HG02970 (cell line): ENCODE measurements at regions not wholly inside any gene's neighbourhood (a gene's known extent, or its start where the extent isn't known, plus 50 kb on each side); places are given as distances from the start of the nearest gene placed in this dataset.

Experiments used
- ATAC-seq: cut with Tn5 transposase; IDR thresholded peaks from one replicate; pipeline ENCODE4 v1.9.1; 2021; ENCODE audit warnings: mild to moderate bottlenecking, moderate library complexity, moderate number of reproducible peaks; ENCODE audit not compliant: unreplicated experiment, low FRiP score

DNA sequence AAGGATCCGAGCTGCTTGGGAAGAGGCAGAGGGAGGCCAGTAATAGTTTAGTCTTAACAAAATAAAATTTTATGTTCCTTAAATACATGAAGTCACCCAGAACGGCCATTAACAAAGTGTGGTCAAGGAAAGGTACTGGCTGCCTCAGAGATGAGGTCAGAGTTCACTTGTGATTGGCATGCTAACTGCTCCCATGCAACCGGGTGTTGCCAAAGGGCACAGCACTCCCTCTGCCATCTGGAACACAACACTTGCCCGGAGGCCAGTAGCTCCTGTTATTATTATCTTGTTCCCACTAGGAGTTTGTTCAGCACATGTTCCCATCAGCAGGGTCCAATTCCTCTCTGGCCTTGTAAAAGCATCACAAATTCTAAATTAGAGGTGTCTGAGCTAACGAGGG is 207.0 kb downstream of the CYP26B1 start:
- no peak for ATAC-seq

DNA sequence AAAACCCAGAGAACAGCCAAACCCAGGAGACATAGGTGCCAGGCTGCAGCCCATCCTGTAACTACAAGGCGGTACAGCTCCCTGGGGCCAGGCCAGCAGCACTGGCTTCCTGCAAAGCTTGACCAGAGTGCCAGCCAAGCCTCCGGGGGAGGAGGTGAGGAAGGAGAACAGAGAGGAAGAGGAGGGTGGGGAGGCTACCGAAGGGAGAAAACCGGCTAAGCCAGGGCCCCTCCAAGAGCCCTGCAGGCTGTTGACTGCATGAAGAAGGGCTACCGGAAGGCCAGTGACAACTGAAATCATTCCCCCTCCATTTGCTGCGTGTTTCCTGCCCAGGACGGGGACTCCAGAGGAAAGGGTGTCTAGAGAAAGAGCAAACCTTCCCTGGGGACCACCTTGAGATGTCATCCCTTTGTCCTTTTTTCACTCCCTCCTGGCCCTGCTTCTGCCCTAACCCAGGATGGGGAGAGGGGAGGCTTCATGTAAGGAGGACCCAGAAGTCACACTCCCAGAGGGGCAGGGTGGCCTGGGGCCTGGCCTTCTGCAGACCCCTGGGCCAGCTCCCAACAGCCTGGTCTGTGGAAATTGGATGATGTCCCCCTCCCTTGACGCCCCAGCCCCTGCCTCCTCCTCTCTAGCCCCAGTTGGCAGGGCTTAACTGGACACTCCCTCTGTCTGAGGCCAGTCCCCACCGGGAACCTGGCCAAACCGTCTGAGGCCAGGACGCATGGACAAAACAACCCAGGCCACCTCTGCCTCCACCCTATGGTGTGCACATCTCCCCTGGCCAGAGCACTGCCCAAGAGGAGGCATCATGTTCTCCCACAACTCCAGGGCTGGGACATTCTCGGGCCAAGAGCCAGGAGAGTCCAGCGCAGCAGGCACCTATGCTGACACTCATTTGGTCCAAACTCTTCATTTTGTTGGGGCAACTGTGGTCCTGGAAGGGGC is 207.8 kb downstream of the CYP26B1 start:
- ATAC-seq = no peak

DNA sequence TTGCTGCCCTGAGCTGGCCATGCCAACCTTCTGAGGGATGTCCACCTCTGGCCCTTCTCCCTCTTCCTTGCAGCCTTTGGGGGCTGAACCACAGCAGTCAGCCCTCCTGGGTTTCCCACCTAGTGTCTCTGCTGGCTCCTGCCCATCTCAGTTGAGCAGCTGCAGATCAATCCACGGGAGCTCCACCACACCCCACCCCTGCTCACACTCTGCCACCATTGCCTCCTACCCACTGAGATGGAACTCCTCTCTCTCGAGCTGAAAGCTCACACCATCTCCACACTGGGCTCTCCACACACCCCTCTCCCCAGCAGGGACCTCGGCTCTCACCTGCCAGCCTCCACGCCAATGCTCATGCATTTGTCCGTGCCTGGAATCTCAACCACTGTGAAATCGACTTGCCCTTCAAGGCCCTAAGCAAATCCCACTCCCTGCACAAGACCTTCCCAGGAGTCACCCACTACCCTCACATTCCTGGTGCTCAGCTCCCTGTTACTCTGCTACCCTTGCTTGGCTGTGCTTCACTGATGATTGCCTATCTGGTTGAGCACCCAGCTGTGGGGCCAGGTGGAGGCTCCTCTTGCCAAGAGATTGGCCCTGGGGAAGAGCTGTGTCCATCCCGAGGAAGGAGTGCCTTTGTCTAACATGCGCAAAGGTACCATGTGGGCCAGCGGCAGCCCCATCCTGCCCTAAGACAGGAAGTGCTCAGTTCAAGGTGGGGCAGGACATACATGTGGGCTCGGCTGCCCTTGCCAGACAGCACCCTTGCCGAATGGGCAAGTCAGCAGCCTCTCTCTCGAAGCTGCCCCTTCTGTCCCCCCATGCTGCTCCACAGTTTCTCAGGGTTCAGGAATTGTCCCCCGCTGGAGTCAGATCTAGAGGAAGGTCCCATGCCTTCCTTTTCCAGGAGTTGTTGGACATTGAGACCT is 208.7 kb downstream of the CYP26B1 start:
- no peak for ATAC-seq

DNA sequence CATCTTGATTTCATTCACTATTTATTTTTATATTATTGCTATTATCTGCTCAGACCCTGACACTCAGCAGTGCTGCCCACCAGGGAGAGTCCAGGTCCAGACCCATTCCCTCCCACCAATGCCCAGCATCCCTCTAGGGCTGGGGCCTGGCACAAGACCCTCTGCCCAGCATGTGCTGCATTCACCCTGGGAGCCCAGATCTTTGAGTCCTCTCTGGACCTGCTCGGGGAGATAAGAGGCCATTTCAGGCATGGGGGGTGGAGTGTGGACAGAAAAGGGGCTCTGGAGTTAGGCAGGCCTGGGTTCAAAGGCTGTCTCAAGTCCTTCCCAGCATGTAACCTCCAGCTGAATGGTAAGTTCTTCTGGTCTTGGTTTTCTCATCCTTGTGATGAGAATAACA is 209.6 kb downstream of the CYP26B1 start:
- ATAC-seq = no peak

DNA sequence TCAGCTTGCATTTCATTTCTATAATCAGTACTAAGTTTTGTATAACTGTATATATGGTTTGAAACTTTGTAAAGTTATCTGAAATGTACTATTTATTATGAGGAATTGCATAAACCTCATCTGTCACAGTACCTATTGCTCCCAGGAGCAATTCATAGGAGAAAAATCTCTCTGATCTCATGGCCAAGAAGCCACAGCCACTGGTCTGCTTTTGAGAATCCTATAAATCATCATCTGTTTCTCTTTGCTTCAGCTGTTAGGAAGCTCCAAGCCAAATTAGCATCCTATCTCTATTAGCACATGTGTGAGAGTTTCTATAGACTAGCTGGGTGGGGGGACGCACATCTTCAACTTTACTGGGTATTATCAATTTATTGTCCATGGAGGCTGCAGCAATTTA is 210.3 kb downstream of the CYP26B1 start:
- ATAC-seq = no peak

DNA sequence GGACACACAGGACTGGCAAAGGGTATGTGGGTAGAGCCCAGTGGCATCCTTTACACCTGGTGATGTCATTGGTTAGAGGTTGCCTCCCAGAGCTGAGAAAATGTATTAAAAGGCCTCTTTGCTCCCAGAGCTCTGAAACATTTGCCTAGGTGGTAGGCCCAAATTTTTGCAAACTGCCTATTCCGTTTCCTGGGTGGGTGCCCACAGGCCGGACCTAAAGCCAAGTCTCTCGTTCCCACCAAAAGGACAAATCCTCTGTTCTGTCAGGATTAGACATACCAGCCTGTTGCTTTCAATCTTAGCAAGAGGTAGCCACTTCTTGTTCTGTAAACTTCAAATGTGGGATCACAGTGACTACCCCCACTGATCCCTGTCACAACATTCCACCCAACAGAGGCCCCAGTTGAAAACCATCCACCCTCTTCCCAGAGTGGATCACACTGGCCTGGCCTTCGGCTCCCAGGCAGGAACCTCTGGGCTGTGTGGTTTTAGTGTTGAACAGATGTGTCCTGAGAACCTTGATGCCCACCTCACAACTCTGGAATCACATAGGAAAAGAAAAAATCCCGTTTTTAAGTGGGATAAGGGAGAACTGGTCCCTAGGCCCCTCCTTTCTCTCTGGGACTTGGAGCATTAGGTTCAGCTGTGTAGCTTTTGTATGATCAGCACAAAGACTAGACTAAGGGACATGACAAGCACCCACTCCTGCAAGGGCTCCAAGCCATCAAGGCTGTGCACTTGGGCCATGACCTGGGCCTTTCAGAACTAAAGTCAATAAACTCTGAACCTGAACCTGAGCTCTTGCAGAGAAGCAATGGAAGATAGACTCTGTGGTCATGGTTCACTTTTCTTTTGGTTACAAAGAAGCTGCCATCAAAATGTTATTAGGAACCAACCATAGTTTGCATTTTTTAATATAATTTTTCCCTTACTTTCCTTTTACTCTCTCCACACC is 211.3 kb downstream of the CYP26B1 start:
- ATAC-seq = no peak

DNA sequence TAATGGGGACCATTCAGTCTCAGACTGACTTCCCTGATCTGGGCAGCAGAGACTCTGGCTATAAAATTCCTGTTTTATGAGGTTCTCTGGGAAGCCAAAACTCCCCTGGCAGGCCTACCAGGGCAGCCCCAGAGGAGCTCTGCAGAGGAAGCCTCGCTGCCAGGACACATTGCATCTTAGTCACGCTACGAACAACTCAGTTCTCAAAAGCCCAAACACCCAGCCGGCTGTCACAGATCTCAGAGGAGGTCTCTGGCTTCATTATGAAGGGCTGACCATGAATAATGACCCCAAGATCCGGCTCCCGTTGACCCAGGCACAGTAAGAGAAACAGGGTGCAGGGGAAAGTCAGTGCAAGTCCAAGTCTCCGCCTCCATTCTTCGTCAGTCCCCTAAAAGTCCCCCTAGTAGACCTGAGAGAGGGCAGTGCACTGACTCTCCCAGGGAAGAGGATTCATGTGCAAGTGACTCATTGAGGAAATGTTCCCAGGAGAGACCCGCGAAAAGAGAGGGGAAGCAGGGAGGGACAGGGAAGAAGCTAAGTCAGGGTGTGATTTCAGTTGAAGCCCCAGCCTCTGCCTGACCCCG is 212.3 kb downstream of the CYP26B1 start:
- ATAC-seq = no peak

DNA sequence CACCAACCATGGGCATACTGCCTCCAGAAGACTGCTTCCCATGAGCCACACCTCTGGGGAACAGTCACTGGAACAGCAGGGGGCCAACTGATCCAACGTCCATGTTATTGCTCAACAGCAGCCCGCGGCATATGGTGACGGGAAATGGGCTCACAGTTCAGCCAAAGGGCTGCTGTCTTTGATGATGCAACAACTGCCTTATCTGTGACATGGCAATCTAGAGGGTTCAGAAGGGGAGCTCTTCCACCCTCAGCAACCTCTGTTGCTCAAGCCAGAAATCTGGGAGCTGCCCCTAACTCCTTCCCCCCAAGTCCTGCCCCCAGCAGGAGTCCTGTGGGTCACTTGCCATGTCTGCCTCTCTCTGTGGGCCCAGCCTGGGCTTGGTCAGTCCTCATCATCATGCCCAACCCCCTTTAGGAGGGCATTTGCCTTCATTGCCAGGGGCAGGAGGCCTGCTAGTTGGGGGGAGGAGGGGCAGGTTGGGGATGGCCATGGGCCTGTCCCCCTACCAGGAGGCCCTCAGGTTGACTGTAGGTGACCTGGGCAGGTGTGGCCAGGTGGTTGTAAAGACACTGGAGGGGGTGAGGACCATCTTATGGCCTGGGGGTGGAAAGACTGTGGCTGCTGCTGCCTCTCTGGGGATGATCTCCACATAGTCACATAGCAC is 212.9 kb downstream of the CYP26B1 start:
- ATAC-seq = no peak

DNA sequence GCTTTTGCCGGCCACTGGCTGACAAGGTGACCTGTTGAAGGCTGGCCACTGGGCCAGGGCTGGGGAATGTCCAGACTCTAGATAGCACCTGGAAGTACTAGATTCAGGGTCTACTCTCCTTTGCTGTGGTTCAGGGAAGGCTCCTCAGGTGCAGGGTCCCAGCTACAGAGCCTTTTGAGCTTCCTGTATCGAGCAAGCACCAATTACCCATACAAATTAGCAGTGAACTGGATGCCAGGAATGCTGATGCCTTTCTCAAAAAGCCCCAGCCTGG is 213.4 kb downstream of the CYP26B1 start:
- ATAC-seq = no peak

DNA sequence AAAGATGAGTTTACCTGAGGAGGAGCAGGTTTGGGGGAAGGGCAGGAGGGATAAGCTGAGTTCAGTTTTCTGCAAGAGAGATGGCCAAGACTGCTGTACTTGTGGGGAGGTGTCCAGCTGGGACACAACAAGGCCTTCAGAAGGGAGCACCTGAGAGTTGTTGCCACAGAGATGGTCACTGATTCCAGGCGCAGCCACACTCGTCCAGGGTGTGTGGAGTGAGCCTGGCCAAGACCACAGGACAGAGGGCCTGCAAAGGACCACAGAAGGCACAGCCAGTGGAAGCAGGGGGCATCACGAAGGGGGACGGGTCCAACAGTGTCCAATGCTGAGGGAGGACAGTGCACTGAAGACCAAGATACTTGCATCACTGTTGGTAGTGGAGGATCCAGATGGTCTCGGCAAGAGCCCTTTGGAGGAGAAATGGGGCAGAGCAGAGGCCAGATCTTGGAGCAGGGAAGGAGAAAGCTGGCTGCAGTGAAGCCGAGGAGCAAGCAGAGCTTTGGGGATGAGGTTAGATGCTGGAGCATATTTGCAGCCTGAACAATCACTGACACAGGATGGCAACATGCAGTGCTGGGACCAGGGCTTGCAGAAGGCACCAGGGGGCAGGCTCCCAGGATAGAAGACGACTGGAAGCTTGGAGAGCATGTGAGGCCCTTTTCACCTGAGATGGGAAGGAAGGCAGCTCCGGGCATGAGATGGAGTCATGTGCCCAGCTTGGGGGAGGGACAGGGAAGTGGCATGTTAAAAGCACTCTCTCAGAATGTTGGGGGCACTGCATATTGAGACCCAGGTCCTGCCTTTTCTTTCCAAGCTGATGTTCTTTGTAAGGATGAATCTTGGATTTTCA is 214.0 kb downstream of the CYP26B1 start:
- no peak for ATAC-seq

DNA sequence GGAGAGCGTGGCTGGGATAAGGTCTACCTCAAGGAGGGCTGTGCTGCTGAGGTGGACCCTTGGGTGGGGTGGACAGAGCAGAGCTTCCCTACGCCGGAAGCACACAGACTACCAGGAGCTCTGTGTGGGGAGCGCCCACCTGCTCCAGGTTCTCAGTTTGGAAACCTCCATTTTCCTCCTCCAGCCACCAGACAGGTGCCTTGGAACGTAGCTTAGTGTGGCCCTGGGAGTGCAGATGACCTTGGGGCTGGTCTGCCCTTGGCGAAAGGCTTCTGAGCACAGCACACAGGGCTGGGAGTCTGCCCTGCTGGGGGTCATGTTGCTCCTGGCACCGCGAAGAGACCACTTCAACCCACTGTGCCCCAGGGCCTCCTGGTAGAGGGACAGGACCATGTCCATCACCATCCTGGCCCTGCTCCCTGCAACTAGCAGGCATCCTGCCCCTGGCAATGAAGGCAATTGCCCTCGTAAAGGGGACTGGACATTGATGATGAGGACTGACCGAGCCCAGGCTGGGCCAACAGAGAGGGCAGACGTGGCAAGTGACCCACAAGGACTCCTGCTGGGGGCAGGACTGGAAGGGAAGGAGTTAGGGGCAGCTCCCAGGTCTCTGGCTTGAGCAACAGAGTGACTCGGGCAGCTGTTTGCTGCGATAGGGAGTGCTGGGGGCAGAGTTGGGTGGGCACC is 214.7 kb downstream of the CYP26B1 start:
- no peak for ATAC-seq

DNA sequence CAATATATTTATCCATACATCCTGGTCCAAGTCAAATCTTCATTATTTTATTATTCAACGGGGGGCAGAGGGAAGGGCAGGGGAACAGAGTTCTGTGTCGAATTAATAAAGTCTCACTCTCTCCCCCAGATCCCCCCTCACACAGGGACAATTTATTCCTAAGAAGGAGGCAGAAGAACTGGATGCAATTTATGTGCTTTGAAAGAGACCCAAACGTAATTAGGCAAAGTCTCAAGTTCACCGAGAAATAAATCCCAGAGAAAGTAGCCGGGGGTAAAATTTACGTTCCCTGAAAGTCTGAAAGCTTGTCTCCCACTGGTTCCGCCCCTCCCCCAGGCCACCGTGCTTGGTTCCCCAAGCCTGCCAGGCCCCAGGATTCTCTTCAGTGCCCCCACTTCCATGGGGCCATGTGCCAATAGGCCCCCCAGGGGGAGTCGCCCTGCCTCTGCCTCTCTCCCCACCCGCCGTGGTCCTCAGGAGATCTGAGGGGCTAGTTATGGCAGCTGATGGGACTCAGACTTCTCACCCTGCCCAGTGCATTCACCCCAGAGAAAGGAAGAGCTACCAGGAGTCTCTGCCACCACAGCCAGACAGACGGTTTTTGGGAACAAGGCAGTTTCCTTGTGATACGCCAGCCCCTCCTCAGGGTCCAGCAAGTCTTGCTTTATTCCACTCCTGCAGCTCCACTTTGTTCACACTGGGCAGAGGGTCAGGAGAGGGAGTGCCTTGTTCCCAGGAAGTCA is 215.5 kb downstream of the CYP26B1 start:
- ATAC-seq = no peak

DNA sequence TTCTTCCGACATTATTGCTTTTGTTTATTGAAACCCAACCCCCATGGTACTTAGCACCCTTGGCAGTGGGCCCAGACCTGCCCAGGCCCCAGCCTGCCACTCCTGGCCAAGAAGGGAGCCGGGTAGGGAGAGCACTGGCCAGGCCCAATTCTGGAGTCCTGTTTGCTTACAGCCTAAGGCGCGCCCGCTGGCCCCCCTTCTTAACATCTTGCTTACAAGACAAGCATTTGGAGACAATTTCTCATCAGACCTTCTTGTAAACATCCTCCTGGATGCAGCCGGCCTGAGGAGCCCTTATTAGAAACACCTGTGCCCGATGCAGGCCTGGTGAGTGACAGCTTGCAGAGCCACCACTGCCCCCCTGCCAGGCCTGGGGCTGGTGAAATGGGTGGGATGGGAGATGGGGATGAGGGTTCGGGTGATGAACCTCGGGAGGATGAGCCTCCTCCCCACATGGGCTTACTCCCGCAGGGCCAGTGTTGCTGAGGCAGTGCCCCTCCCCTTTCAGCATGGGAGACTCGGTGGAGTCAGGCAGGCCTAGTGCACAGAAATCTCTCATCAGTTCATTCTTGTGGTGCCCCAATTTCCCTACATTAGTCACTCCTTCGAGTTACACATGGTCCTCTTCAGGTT is 217.5 kb downstream of the CYP26B1 start:
- ATAC-seq = no peak

DNA sequence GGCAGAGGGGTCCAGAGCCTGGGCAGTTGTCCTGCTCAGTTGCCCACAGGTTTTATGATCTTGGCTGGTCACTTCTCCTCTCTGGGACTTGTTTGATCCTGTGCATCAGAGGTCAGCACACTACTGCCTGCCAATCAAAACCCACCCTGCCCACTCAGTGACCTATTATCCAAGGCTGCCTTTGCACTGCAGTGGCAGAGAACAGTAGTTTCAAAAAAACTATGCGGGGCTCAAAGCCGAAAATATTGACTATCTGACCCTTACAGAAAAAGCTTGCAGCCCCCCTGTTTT is 218.2 kb downstream of the CYP26B1 start:
- no peak for ATAC-seq

DNA sequence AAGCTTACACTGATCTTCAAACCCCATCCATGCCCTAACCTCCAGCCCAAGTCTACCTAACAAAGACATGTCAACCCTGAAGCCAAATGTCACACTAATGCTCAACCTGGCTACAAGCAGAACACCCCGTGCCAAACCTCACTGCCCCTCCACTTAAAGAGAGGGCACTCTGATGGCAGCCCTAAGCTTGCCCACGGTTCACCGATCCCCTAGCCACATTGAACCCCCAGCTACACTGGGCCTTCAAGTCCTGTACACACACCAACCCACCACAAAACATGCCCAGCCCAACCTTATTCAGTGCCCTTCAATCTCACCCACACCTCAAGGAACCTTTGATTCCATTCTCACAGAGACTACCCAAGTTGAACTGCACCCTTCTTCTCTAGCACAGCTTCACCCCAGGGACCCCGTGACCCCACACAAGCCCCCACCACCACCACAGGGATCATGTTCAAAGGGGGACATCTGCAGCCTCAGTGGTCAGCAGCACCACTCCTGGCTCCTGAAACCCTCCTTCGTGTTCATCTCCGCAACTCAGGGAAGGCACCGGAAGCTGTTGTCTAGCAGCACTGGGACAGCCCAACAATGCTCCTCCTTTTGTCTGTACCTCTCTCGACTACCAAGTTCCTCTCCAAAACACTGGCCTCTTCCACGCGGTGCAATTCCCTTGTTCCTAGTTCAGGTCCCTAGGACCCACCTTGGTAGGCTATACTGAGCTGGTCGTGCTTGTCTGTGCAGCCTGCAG is 218.8 kb downstream of the CYP26B1 start:
- no peak for ATAC-seq
